ENCODE measurements at regions not wholly inside any gene's neighbourhood (a gene's known extent, or its start where the extent isn't known, plus 50 kb on each side); places are given as distances from the start of the nearest gene placed in this dataset.
"Not testable (repeated sequence)": the region's sequence is repeated elsewhere in the genome, so short reads cannot be mapped to it uniquely, and the experiment has no call there.

DNA sequence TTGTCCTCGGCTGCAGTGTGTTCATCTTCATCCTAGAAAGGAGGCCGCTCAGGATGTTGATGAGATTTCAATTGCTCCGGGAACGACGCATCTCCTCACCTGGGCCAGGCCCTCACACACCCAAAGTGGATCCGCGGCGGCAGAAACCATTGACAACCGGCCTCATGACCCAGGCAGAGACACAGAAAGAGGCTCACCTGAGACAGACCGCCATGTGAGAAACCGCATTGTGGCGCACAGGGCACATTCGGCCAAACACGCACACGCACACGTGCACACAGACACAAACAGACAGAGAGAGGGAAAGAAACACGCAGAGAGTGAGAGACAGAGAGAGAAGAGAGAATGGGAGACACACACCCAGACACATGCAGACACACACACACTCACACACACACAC is 3879.3 kb downstream of the SRGAP2C start:
- DNase-seq (ENCODE audit: extremely low spot score); POLR2A ChIA-PET; CTCF ChIA-PET: not testable (repeated sequence)

DNA sequence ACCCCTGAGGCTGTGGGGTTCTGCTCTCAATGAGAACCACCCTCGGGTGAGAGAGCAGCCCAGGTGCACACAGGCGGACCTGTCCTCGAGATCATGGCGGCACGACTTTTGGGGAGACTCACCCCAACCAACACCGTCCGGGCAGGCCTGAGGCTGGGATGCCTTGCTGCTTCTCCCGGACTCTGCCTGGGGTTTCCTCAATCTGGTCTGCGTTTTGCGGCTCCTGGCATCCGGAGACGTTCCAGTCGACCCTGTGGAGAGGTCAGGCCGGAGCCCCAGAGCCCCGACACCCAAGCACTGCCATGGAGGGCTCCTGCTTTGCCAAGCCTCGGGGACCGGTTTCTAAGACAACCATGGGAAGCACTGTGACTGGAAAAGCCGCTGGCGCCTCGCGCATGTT is 3879.7 kb downstream of the SRGAP2C start:
- ChIA-PET POLR2A (no interaction called here), CTCF (no interaction called here)
- TF ChIP-seq, protein P1, sequence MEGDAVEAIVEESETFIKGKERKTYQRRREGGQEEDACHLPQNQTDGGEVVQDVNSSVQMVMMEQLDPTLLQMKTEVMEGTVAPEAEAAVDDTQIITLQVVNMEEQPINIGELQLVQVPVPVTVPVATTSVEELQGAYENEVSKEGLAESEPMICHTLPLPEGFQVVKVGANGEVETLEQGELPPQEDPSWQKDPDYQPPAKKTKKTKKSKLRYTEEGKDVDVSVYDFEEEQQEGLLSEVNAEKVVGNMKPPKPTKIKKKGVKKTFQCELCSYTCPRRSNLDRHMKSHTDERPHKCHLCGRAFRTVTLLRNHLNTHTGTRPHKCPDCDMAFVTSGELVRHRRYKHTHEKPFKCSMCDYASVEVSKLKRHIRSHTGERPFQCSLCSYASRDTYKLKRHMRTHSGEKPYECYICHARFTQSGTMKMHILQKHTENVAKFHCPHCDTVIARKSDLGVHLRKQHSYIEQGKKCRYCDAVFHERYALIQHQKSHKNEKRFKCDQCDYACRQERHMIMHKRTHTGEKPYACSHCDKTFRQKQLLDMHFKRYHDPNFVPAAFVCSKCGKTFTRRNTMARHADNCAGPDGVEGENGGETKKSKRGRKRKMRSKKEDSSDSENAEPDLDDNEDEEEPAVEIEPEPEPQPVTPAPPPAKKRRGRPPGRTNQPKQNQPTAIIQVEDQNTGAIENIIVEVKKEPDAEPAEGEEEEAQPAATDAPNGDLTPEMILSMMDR (IDR thresholded peaks at IDR 0.05; ENCODE audit: control extremely low read depth, extremely low read depth, low read depth, missing control alignments): no peak
- no peak for DNase-seq (ENCODE audit: extremely low spot score)

GRCh38 chr1:125065092-125065820 is 3880.5 kb downstream of the SRGAP2C start:
- ChIA-PET CTCF (no interaction called here), POLR2A (no interaction called here)
- DNase-seq (ENCODE audit: extremely low spot score): peak; percentile 0
- TF ChIP-seq, protein P1 (IDR thresholded peaks at IDR 0.05; ENCODE audit: control extremely low read depth, extremely low read depth, low read depth, missing control alignments): no peak

DNA sequence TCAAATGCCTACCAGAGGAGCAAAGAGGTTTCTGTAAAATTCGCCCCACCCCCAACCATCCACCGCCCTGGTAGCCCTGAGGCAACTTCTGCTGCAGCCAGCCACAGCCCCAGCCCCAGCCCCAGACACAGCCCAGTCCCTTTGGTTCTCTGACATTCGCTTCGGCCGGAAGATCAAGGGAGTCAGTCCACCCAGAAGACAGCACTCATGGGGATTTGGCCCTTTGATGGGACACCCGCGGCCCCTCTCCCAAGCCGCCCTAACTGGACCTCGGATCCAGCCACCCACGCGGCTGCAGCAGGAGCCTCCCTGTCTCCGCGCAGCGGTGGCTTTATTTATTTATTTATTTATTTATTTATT is 3881.0 kb downstream of the SRGAP2C start:
- ChIA-PET CTCF (no interaction called here), POLR2A (no interaction called here)
- TF ChIP-seq, protein P1 (IDR thresholded peaks at IDR 0.05; ENCODE audit: control extremely low read depth, extremely low read depth, low read depth, missing control alignments): no peak
- DNase-seq (ENCODE audit: extremely low spot score): peak; percentile 1

DNA sequence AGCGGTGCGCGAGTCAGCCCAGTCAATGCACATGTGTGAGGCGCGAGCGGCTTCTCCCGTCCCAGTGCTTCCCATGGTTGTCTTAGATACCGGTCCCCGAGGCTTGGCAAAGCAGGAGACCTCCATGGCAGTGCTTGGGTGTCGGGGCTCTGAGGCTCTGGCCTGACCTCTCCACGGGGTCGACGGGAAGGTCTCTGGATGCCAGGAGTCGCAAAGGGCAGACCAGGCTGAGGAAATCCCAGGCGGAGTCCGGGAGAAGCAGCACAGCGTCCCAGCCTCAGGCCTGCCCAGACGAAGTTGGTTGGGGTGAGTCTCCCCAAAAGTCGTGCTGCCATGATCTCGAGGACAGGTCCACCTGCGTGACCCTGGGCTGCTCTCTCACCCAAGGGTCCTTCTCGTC is 3881.6 kb downstream of the SRGAP2C start:
- ChIA-PET CTCF (no interaction called here), POLR2A (no interaction called here)
- TF ChIP-seq, protein P1 (IDR thresholded peaks at IDR 0.05; ENCODE audit: control extremely low read depth, extremely low read depth, low read depth, missing control alignments): no peak
- DNase-seq (ENCODE audit: extremely low spot score): peak; percentile 1

- DNase-seq (ENCODE audit: extremely low spot score); POLR2A ChIA-PET; CTCF ChIA-PET: not testable (repeated sequence)
Measured at GRCh38 chr1:125066849-125067248, 3882.1 kb downstream of the SRGAP2C start.

DNA sequence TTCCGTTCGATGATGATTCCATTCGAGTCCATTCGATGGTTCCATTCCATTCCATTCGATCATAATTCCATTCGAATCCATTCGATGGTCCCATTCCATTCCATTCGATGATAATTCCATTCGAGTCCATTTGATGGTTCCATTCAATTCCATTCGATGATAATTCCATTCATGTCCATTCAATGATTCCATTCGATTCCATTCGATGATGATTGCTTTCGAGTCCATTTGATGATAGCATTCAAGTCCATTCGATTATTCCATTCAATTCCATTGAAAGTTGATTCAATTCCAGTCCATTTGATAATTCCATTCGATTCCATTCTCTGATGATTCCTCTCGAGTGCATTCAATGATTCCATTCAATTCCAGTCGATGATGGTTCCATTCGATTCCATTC is 3895.3 kb downstream of the SRGAP2C start:
- DNase-seq (ENCODE audit: extremely low spot score): no peak
- TF ChIP-seq, protein P1 (IDR thresholded peaks at IDR 0.05; ENCODE audit: control extremely low read depth, extremely low read depth, low read depth, missing control alignments): no peak
- CTCF ChIA-PET: no interaction called here
- POLR2A ChIA-PET: no interaction called here
